HEK293T (cell line): ENCODE measurements at regions not wholly inside any gene's neighbourhood (a gene's known extent, or its start where the extent isn't known, plus 50 kb on each side); places are given as distances from the start of the nearest gene placed in this dataset.

Experiments used
- SP1 ChIP-seq: fragments of 450-650 bp; IDR thresholded peaks from 2 replicates; pipeline ENCODE4 v1.6.1; 2017
- TARDBP ChIP-seq: fragments of 450-650 bp; IDR thresholded peaks from 2 replicates; pipeline ENCODE4 v1.6.1; 2016
- ZNF384 ChIP-seq: fragments of 450-650 bp; IDR thresholded peaks from 2 replicates; pipeline ENCODE4 v1.6.1; 2016

DNA sequence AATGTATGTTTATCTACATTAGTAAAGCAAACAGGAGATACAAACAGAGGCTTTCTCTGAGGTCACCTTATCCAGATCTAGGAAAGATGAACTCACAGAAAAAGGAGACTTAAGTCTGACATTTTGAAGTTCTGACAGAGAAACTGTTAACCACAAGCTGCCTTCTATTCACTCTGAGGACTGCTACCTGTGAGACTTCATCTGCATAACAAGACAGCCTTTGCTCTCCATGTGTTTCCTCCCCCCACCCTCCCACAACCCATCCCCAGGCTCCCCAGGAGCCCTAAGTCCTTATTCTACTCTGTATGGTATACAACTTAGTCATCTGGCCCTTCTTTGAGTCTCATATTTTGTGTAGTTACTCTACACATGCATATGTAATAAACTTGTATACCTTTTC is 699.0 kb downstream of the FGF9 start:
- TF ChIP-seq TARDBP, result no peak
- no peak for TF ChIP-seq SP1
- TF ChIP-seq ZNF384, result no peak
